HL-60 (cell line): ENCODE measurements at regions not wholly inside any gene's neighbourhood (a gene's known extent, or its start where the extent isn't known, plus 50 kb on each side); places are given as distances from the start of the nearest gene placed in this dataset.

Experiments used
- DNase-seq, 2 experiments: peaks; one replicate each; pipeline ENCODE4 v3.0.0-alpha.2; 2010 to 2020; ENCODE audit warnings: low read depth in 1 of 2, low spot score in 1 of 2
- H3K27ac ChIP-seq: fragments of 250-450 bp; sonication (Bioruptor Pico); replicated peaks from 2 replicates; pipeline ENCODE4 v1.5.1; 2020; ENCODE audit warnings: mild to moderate bottlenecking, moderate library complexity
- H3K27me3 ChIP-seq: fragments of 250-450 bp; sonication (Bioruptor Pico); 2 replicates; pipeline ENCODE4 v1.5.1; 2021; ENCODE audit warnings: mild to moderate bottlenecking, moderate library complexity; ENCODE audit not compliant: insufficient read depth, poor library complexity, severe bottlenecking
- H3K4me3 ChIP-seq: replicated peaks from 2 replicates; pipeline ENCODE4 v1.5.1; 2011; ENCODE audit warnings: mild to moderate bottlenecking, control low read depth, low read length; ENCODE audit not compliant: insufficient read depth
- CTCF ChIP-seq: IDR thresholded peaks from one replicate; pipeline ENCODE4 v1.5.1; 2011; ENCODE audit warnings: low read length, control low read depth, inconsistent platforms; ENCODE audit not compliant: insufficient read depth
- GABPA ChIP-seq: IDR thresholded peaks from 2 replicates; pipeline ENCODE4 v1.6.1; 2012; ENCODE audit warnings: low read depth
- POLR2AphosphoS5 ChIP-seq: IDR thresholded peaks from 2 replicates; pipeline ENCODE4 v1.6.1; 2012; ENCODE audit warnings: low read depth
- SPI1 ChIP-seq: IDR thresholded peaks from 2 replicates; pipeline ENCODE4 v1.6.1; 2012; ENCODE audit warnings: low read depth, mild to moderate bottlenecking, borderline replicate concordance
- TF ChIP-seq, protein P1 (sequence below): IDR thresholded peaks from 2 replicates; pipeline ENCODE4 v1.6.1; 2012; ENCODE audit warnings: low read depth; ENCODE audit not compliant: insufficient replicate concordance

DNA sequence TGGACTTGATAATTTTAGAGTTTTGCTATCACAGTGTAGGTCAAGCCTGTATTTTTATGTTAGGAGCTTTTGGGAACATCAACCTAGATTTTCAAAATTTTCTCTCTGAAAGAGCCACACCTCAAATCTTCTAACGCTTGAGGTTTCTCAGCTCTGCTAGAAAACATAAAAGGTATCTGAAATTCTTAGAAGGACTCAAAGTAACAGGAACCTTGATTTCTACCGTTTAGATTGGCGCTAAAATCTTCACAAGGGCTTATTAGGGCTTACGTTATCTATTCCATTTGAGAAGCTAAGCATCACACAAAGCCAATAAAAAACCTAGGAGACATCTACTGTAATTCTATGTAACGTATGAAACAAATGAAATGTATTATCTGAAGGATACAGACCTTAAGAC is 192.4 kb downstream of the AHR start:
- H3K27ac ChIP-seq, result no peak overlapping the region
- H3K27me3 ChIP-seq, result no peaks in the 10 kb centered on the region
- no peak for DNase-seq
- TF ChIP-seq, protein P1, sequence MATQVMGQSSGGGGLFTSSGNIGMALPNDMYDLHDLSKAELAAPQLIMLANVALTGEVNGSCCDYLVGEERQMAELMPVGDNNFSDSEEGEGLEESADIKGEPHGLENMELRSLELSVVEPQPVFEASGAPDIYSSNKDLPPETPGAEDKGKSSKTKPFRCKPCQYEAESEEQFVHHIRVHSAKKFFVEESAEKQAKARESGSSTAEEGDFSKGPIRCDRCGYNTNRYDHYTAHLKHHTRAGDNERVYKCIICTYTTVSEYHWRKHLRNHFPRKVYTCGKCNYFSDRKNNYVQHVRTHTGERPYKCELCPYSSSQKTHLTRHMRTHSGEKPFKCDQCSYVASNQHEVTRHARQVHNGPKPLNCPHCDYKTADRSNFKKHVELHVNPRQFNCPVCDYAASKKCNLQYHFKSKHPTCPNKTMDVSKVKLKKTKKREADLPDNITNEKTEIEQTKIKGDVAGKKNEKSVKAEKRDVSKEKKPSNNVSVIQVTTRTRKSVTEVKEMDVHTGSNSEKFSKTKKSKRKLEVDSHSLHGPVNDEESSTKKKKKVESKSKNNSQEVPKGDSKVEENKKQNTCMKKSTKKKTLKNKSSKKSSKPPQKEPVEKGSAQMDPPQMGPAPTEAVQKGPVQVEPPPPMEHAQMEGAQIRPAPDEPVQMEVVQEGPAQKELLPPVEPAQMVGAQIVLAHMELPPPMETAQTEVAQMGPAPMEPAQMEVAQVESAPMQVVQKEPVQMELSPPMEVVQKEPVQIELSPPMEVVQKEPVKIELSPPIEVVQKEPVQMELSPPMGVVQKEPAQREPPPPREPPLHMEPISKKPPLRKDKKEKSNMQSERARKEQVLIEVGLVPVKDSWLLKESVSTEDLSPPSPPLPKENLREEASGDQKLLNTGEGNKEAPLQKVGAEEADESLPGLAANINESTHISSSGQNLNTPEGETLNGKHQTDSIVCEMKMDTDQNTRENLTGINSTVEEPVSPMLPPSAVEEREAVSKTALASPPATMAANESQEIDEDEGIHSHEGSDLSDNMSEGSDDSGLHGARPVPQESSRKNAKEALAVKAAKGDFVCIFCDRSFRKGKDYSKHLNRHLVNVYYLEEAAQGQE, result no peak
- TF ChIP-seq SPI1 (no peak), CTCF (no peak), GABPA (no peak), POLR2AphosphoS5 (no peak)
- no peak overlapping the region for H3K4me3 ChIP-seq

DNA sequence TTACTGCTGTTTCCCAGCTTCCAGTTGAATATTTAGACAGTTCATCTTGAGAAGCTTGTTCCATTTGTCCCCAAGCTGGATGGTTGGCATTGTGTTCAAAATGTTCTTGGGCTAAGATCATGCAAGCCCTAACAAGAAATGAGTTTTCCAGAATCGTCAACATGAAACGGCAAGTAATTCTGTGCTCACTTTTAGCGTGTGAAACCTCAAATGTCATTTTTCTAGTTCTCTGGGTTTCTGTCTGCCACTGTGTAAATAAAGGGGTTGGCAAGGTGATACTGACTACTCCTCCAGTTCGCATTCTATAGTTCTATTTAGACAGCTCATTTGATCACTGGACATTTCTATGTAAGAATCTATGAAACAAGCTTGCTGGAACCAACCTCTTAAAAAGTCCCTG is 194.0 kb downstream of the AHR start:
- H3K4me3 ChIP-seq, result no peak overlapping the region
- no peak for DNase-seq
- no peak overlapping the region for H3K27ac ChIP-seq
- no peak for TF ChIP-seq GABPA
- TF ChIP-seq POLR2AphosphoS5, result no peak
- no peaks in the 10 kb centered on the region for H3K27me3 ChIP-seq

GRCh38 chr7:17493446-17493845 is 195.0 kb downstream of the AHR start:
- no peak overlapping the region for H3K27ac ChIP-seq
- TF ChIP-seq, protein P1, result no peak
- TF ChIP-seq SPI1 (no peak), CTCF (no peak), POLR2AphosphoS5 (no peak), GABPA (no peak)
- no peak overlapping the region for H3K4me3 ChIP-seq
- no peak for DNase-seq
- no peaks in the 10 kb centered on the region for H3K27me3 ChIP-seq

DNA sequence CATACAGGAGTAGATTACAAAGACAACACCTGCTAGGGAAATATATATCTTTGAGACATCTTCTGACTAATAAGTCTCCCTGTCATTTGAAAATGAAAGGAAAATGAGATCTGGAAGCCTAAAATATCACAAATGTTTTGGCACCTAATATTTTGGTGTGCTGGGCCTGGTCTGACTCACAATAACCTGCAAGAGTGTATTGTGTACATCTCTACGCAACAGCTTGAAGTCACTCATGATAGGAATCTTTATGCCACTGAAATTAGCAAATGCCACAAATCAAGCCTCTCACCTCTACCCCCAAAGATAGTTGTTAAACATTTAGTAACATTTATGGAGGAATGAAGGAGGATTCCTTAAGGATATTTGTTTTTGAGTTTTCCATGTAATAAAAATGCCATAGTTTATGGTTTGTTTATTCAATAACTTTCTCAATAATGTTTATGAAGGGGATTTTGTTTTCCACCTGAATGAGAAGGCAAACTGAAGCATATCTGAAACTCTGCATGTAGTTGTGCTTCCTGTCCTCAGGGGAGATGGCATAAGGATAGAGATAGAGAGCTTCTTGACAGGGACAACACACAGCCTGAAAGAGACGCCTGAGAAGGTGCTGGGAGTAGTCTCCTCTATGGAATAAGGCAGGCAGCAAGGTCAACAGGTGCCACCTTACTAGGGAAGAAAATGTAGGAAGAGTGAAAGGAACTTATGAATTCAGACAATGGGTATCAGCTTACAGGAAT is 197.4 kb downstream of the AHR start:
- no peak overlapping the region for H3K27ac ChIP-seq
- no peak for DNase-seq
- TF ChIP-seq GABPA (no peak), SPI1 (no peak), POLR2AphosphoS5 (no peak), CTCF (no peak)
- TF ChIP-seq, protein P1, result no peak

More for the DNA sequence above, 197.4 kb downstream of the AHR start:
- Histone ChIP-seq H3K4me3 (no peak overlapping the region), H3K27me3 (no peaks in the 10 kb centered on the region)
